ENCODE measurements at regions not wholly inside any gene's neighbourhood (a gene's known extent, or its start where the extent isn't known, plus 50 kb on each side); places are given as distances from the start of the nearest gene placed in this dataset.

DNA sequence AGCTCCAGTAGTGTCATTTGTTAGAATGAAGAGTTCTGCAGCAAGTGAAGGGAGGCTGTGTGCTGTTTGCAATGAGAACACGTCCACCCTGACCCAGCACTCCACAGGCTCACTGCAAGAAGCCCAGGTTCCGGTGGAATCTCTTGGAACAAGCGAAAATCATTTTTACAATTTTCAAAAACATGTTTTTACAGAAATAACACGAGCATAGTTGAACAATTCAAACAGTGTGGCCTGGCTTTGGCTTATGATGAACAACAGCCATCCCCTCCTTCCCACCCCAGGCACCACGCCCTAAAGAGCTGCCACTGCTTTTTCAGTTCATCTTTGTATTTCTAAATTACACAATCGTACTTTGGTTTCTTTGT, 59.5 kb upstream of the KY start:
- no peak overlapping the region for H4K5ac ChIP-seq (ENCODE audit: insufficient read length, low read depth, low read length)
- no peak overlapping the region for H3K27ac ChIP-seq (ENCODE audit: insufficient read length, low read depth, low read length)
- H3T11ph ChIP-seq (ENCODE audit: low read length): no peak overlapping the region

More for the DNA sequence above, 59.5 kb upstream of the KY start:
- H3K23ac ChIP-seq (ENCODE audit: insufficient read length, low read depth, low read length): no peak overlapping the region
- H3K27me3 Mint-ChIP-seq (ENCODE audit: low read depth): peaks cover 12% of the 10 kb centered on the region
- no peak overlapping the region for H3K4me2 ChIP-seq (ENCODE audit: insufficient read depth, insufficient read length, low read length)
- no peak overlapping the region for H3K18ac ChIP-seq (ENCODE audit: insufficient read length, low read depth, low read length)
- 0 out of 4 replicates have a peak, but pooled peaks cover 0 to 3% of the 10 kb centered on the region in 2 experiments for H3K4me1 Mint-ChIP-seq
- no peak overlapping the region for H4K91ac ChIP-seq (ENCODE audit: insufficient read length, low read depth, low read length)
- no peaks in the 10 kb centered on the region for H3K79me1 ChIP-seq (ENCODE audit: insufficient read depth, low read depth, low read length, poor library complexity, severe bottlenecking)
- DNase-seq: no peak
- no peak overlapping the region for H2BK15ac ChIP-seq (ENCODE audit: low read depth, low read length)
- H3K4me3 Mint-ChIP-seq: no peak overlapping the region
- H3K4ac ChIP-seq (ENCODE audit: low read depth, low read length): no peak overlapping the region
- H2BK20ac ChIP-seq (ENCODE audit: low read depth, low read length, poor library complexity, severe bottlenecking): no peak overlapping the region
- no peak overlapping the region for H3K56ac ChIP-seq (ENCODE audit: insufficient read length, low read depth, low read length)
- H4K20me1 ChIP-seq (ENCODE audit: control insufficient read depth, insufficient read depth, insufficient read length): no peaks in the 10 kb centered on the region
- H3K79me2 ChIP-seq (ENCODE audit: insufficient read depth, low read length): no peaks in the 10 kb centered on the region
- H2AK5ac ChIP-seq (ENCODE audit: insufficient read length, low read length): no peak overlapping the region
- H3K27ac Mint-ChIP-seq: peak overlapping the region in 1 of 3 experiments; percentile 53; a peak in 1 of 7 replicates
- H3K9ac ChIP-seq (ENCODE audit: extremely low read depth, insufficient read length, low read length): no peak overlapping the region
- WGBS (ENCODE audit: extremely low coverage, insufficient read length, low lambda C conversion rate): no CpG with 5 or more reads among the region's 6 CpGs
- H3K14ac ChIP-seq (ENCODE audit: insufficient read depth, low read length): no peak overlapping the region
- no peak overlapping the region for H2BK120ac ChIP-seq (ENCODE audit: low read depth, low read length, poor library complexity, severe bottlenecking)
- no peaks in the 10 kb centered on the region for H3K9me3 ChIP-seq (ENCODE audit: control insufficient read depth, low read depth, low read length)
- H3K27me3 ChIP-seq (ENCODE audit: insufficient read depth, low read length): no peaks in the 10 kb centered on the region
- H2BK5ac ChIP-seq (ENCODE audit: insufficient read length, low read length): no peak overlapping the region
- H4K8ac ChIP-seq (replicated peaks; ENCODE audit: insufficient read length, low read depth, low read length): no peak overlapping the region
- no peaks in the 10 kb centered on the region for H3K23me2 ChIP-seq (ENCODE audit: insufficient read length, low read depth, low read length, poor library complexity, severe bottlenecking)
- no peak overlapping the region for H2BK12ac ChIP-seq (ENCODE audit: insufficient read length, low read depth, low read length)
- TF ChIP-seq, protein P1, sequence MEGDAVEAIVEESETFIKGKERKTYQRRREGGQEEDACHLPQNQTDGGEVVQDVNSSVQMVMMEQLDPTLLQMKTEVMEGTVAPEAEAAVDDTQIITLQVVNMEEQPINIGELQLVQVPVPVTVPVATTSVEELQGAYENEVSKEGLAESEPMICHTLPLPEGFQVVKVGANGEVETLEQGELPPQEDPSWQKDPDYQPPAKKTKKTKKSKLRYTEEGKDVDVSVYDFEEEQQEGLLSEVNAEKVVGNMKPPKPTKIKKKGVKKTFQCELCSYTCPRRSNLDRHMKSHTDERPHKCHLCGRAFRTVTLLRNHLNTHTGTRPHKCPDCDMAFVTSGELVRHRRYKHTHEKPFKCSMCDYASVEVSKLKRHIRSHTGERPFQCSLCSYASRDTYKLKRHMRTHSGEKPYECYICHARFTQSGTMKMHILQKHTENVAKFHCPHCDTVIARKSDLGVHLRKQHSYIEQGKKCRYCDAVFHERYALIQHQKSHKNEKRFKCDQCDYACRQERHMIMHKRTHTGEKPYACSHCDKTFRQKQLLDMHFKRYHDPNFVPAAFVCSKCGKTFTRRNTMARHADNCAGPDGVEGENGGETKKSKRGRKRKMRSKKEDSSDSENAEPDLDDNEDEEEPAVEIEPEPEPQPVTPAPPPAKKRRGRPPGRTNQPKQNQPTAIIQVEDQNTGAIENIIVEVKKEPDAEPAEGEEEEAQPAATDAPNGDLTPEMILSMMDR (conservative IDR thresholded peaks at IDR 0.05): no peak
- no peaks in the 10 kb centered on the region for H3K4me1 ChIP-seq (ENCODE audit: insufficient read depth, low read length)
- no peaks in the 10 kb centered on the region for H3K36me3 Mint-ChIP-seq (ENCODE audit: insufficient read depth in 1 of 3, low read depth in 3 of 3)
- H2AFZ ChIP-seq (ENCODE audit: low read length): no peak overlapping the region
- no peaks in the 10 kb centered on the region for H3K9me3 Mint-ChIP-seq
